IMR-90 (cell line): ENCODE measurements at regions not wholly inside any gene's neighbourhood (a gene's known extent, or its start where the extent isn't known, plus 50 kb on each side); places are given as distances from the start of the nearest gene placed in this dataset.

Source experiments
- ATAC-seq: fragments of 200-7000 bp; cut with Tn5 transposase; 2 replicates; pipeline ENCODE4 v1.9.1; 2020; ENCODE audit warnings: low read depth, mild to moderate bottlenecking, moderate library complexity
- BruUV-seq: library from RNA; stranded (reverse); fragments of 400-500 nt; replicated peaks from 2 replicates; lab custom pipeline; 2021; lab: Mats Ljungman, UMichigan
- CTCF ChIA-PET: fragments of 300-600 bp; formaldehyde crosslinking; extraction: SDS; loops from one replicate; lab custom pipeline; 2021; ENCODE audit warnings: antibody characterized with exemption; lab: Yijun Ruan, JAX
- POLR2A ChIA-PET: fragments of 300-600 bp; sonication (Branson Sonifier 250); formaldehyde crosslinking; loops from one replicate; lab custom pipeline; 2022; ENCODE audit warnings: antibody characterized with exemption; ENCODE audit not compliant: unreplicated experiment; lab: Charles Lee
- DNase-seq: peaks from one replicate; pipeline ENCODE4 v3.0.0; 2013
- H2AFZ ChIP-seq: replicated peaks from 2 replicates; pipeline ENCODE3; 2013; ENCODE audit warnings: low read length, mild to moderate bottlenecking; ENCODE audit not compliant: poor library complexity
- H2AK5ac ChIP-seq: 2 replicates; pipeline ENCODE4 v1.6.1; 2013; ENCODE audit warnings: low read depth, low read length, inconsistent platforms
- H2AK9ac ChIP-seq: replicated peaks from 2 replicates; pipeline ENCODE3; 2013; ENCODE audit warnings: mild to moderate bottlenecking, low read depth, low read length, moderate library complexity; ENCODE audit not compliant: poor library complexity
- H2BK120ac ChIP-seq: 2 replicates; pipeline ENCODE4 v1.6.1; 2013; ENCODE audit warnings: low read depth, low read length, inconsistent platforms
- H2BK15ac ChIP-seq: 3 replicates; pipeline ENCODE4 v1.6.1; 2013; ENCODE audit warnings: low read depth, low read length, inconsistent platforms
- H2BK20ac ChIP-seq: 2 replicates; pipeline ENCODE4 v1.6.1; 2013; ENCODE audit warnings: low read depth, mild to moderate bottlenecking, inconsistent platforms, low read length, moderate library complexity
- H2BK5ac ChIP-seq: 2 replicates; pipeline ENCODE4 v1.6.1; 2013; ENCODE audit warnings: mild to moderate bottlenecking, low read depth, low read length, inconsistent platforms; ENCODE audit not compliant: poor library complexity, severe bottlenecking
- H3K14ac ChIP-seq: replicated peaks from 2 replicates; pipeline ENCODE4 v1.6.1; 2013; ENCODE audit warnings: low read depth, low read length, inconsistent platforms
- H3K18ac ChIP-seq: 2 replicates; pipeline ENCODE4 v1.6.1; 2013; ENCODE audit warnings: low read depth, low read length, control low read depth
- H3K23ac ChIP-seq: 2 replicates; pipeline ENCODE4 v1.6.1; 2013; ENCODE audit warnings: low read depth, low read length, inconsistent platforms
- H3K27ac ChIP-seq: 2 replicates; pipeline ENCODE4 v1.5.1; 2013; ENCODE audit warnings: mild to moderate bottlenecking, control low read depth, low read length; ENCODE audit not compliant: insufficient read depth
- H3K27me3 ChIP-seq: 2 replicates; pipeline ENCODE4 v1.6.1; 2013; ENCODE audit warnings: low read length; ENCODE audit not compliant: control insufficient read depth, insufficient read depth
- H3K36me3 ChIP-seq: 2 replicates; pipeline ENCODE4 v1.6.1; 2013; ENCODE audit warnings: low read length, mixed read lengths; ENCODE audit not compliant: control insufficient read depth, insufficient read depth
- H3K4ac ChIP-seq: 2 replicates; pipeline ENCODE4 v1.6.1; 2013; ENCODE audit warnings: low read depth, low read length, inconsistent platforms
- H3K4me1 ChIP-seq: 2 replicates; pipeline ENCODE4 v1.6.1; 2013; ENCODE audit warnings: low read length, mixed read lengths; ENCODE audit not compliant: control insufficient read depth, insufficient read depth
- H3K4me2 ChIP-seq: 2 replicates; pipeline ENCODE4 v1.6.1; 2013; ENCODE audit warnings: low read depth, mild to moderate bottlenecking, control low read depth, low read length, moderate library complexity
- H3K4me3 ChIP-seq: 2 replicates; pipeline ENCODE4 v1.5.1; 2013; ENCODE audit warnings: low read depth, mild to moderate bottlenecking, control low read depth, low read length, moderate library complexity; ENCODE audit not compliant: insufficient read depth
- H3K56ac ChIP-seq: 2 replicates; pipeline ENCODE4 v1.6.1; 2013; ENCODE audit warnings: low read length, inconsistent platforms; ENCODE audit not compliant: insufficient read depth; ENCODE audit errors: extremely low read depth
- H3K79me1 ChIP-seq, 2 experiments: 2 replicates each; pipeline ENCODE4 v1.6.1; 2013; ENCODE audit warnings: low read length in 2 of 2, inconsistent platforms in 1 of 2, low read depth in 1 of 2
- H3K9ac ChIP-seq: 2 replicates; pipeline ENCODE4 v1.6.1; 2013; ENCODE audit warnings: low read depth, low read length, control low read depth
- H3K9me1 ChIP-seq: 2 replicates; pipeline ENCODE4 v1.6.1; 2013; ENCODE audit warnings: low read length, inconsistent platforms; ENCODE audit not compliant: insufficient read depth
- H3K9me3 ChIP-seq: 2 replicates; pipeline ENCODE4 v1.6.1; 2013; ENCODE audit warnings: low read length; ENCODE audit not compliant: control insufficient read depth, insufficient read depth
- H4K20me1 ChIP-seq: 2 replicates; pipeline ENCODE4 v1.6.1; 2013; ENCODE audit warnings: low read length, inconsistent platforms; ENCODE audit not compliant: insufficient read depth
- H4K5ac ChIP-seq: 2 replicates; pipeline ENCODE4 v1.6.1; 2013; ENCODE audit warnings: mild to moderate bottlenecking, low read depth, low read length, control low read depth
- H4K8ac ChIP-seq, 2 experiments: 2 replicates each; pipeline ENCODE4 v1.6.1; 2013; ENCODE audit warnings: low read depth in 2 of 2, low read length in 2 of 2, control low read depth in 1 of 2, inconsistent platforms in 1 of 2
- H4K91ac ChIP-seq: 2 replicates; pipeline ENCODE4 v1.6.1; 2013; ENCODE audit warnings: low read depth, low read length, inconsistent platforms; ENCODE audit not compliant: insufficient read depth
- BHLHE40 ChIP-seq: fragments of 150-350 bp; IDR thresholded peaks from 2 replicates; pipeline ENCODE4 v1.6.1; 2016; ENCODE audit warnings: mild to moderate bottlenecking, low read depth, low read length
- CEBPB ChIP-seq: IDR thresholded peaks from 2 replicates; pipeline ENCODE4 v1.6.1; 2012; ENCODE audit warnings: low read depth, low read length, improper control_type of control experiment
- CHD1 ChIP-seq: IDR thresholded peaks from 2 replicates; pipeline ENCODE4 v1.6.1; 2012; ENCODE audit warnings: low read depth, low read length, improper control_type of control experiment
- ELK1 ChIP-seq: fragments of 150-350 bp; IDR thresholded peaks from 2 replicates; pipeline ENCODE4 v1.6.1; 2016; ENCODE audit warnings: low read depth, mild to moderate bottlenecking, low read length, moderate library complexity, borderline replicate concordance
- FOS ChIP-seq: fragments of 150-350 bp; IDR thresholded peaks from 2 replicates; pipeline ENCODE4 v1.6.1; 2016; ENCODE audit warnings: low read depth, low read length
- MAFK ChIP-seq: IDR thresholded peaks from 2 replicates; pipeline ENCODE4 v1.6.1; 2012; ENCODE audit warnings: low read depth, low read length, improper control_type of control experiment
- MAZ ChIP-seq: IDR thresholded peaks from 2 replicates; pipeline ENCODE4 v1.6.1; 2012; ENCODE audit warnings: low read depth, mild to moderate bottlenecking, low read length, improper control_type of control experiment, moderate library complexity, borderline replicate concordance
- MXI1 ChIP-seq: IDR thresholded peaks from 2 replicates; pipeline ENCODE4 v1.6.1; 2012; ENCODE audit warnings: low read depth, mild to moderate bottlenecking, low read length, moderate library complexity, borderline replicate concordance
- NFE2L2 ChIP-seq: fragments of 150-350 bp; IDR thresholded peaks from 2 replicates; pipeline ENCODE4 v1.6.1; 2016; ENCODE audit warnings: low read depth, mild to moderate bottlenecking, low read length
- POLR2A ChIP-seq: IDR thresholded peaks from 2 replicates; pipeline ENCODE4 v1.6.1; 2012; ENCODE audit warnings: mild to moderate bottlenecking, low read depth, low read length
- RAD21 ChIP-seq: IDR thresholded peaks from 2 replicates; pipeline ENCODE4 v1.6.1; 2012; ENCODE audit warnings: low read length, improper control_type of control experiment
- RCOR1 ChIP-seq: IDR thresholded peaks from 2 replicates; pipeline ENCODE4 v1.6.1; 2012; ENCODE audit warnings: mild to moderate bottlenecking, low read length, improper control_type of control experiment; ENCODE audit not compliant: insufficient replicate concordance
- RFX5 ChIP-seq: IDR thresholded peaks from 2 replicates; pipeline ENCODE4 v1.8.0; 2012; ENCODE audit warnings: low read depth, mild to moderate bottlenecking, low read length, moderate library complexity
- SMC3 ChIP-seq: fragments of 150-350 bp; IDR thresholded peaks from 2 replicates; pipeline ENCODE4 v1.6.1; 2016; ENCODE audit warnings: low read depth, mild to moderate bottlenecking, antibody characterized with exemption, low read length, moderate library complexity
- USF2 ChIP-seq: fragments of 150-350 bp; IDR thresholded peaks from 2 replicates; pipeline ENCODE4 v1.6.1; 2017; ENCODE audit warnings: mild to moderate bottlenecking, antibody characterized with exemption, low read length, low read depth
- WGBS, 2 experiments: methylation state at CpG; one replicate each; pipeline versions ENCODE4 v1.1.5 to v1.1.7; 2013; ENCODE audit warnings: missing lambda C conversion rate in 2 of 2; ENCODE audit not compliant: insufficient read length in 1 of 2; ENCODE audit errors: extremely low coverage in 2 of 2; 5-methylcytosine and 5-hydroxymethylcytosine counted together
- dilution Hi-C: fragments of 300-500 bp; cut with HindIII; formaldehyde crosslinking; loops from one replicate; pipeline ENCODE4 v1.14.3; 2018; ENCODE audit warnings: low sequenced_read_pairs; ENCODE audit not compliant: unreplicated experiment
- in situ Hi-C: fragments of 300-500 bp; cut with MboI; formaldehyde crosslinking; loops from 3 replicates; pipeline ENCODE4 v1.14.3; 2019; ENCODE audit warnings: low sequenced_read_pairs, inconsistent platforms, mixed read lengths
- intact Hi-C: fragments of 100-400 bp; cut with micrococcal nuclease; formaldehyde crosslinking; loops from 2 replicates; pipeline ENCODE4 v1.10.0; 2022

GRCh38 chr1:29671446-29672356 lies 435.4 kb downstream of the PTPRU start (continued):
- TF ChIP-seq RCOR1 = no peak

DNA sequence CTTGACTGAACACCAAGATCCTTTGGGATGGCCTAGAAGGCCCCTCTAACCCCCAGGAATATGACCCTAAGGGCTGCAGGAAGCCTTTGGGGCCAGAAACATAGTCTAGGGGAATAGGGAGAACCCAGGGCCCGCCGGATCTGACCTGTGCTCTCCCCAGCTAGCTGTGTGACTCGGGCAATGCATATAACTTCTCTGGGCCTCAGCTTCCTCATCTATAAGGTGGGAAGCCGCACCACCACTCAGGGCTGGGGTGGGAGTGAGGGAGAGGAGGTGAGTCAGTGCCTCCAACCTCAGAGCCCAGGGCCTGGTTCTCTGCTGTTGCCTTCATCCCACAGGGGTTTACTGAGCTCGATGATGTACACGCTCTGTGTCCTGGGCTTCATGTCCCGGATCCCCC lies 434.4 kb downstream of the PTPRU start:
- H3K4me2 ChIP-seq = no peak overlapping the region
- no peaks in the 10 kb centered on the region for H3K79me1 ChIP-seq
- dilution Hi-C loops = no loop called here
- no peak for ATAC-seq
- H3K4ac ChIP-seq = no peak overlapping the region
- no peaks in the 10 kb centered on the region for H3K9me3 ChIP-seq
- ChIA-PET CTCF (no interaction called here), POLR2A (no interaction called here)
- H3K27ac ChIP-seq = no peak overlapping the region
- no peak overlapping the region for H3K56ac ChIP-seq
- H3K18ac ChIP-seq = no peak overlapping the region
- H2BK5ac ChIP-seq = no peak overlapping the region
- no peak overlapping the region for H2AFZ ChIP-seq
- no peak overlapping the region for H3K4me3 ChIP-seq
- no peak overlapping the region for H2BK15ac ChIP-seq
- H2AK5ac ChIP-seq = no peak overlapping the region
- H2BK120ac ChIP-seq = no peak overlapping the region
- no peak overlapping the region for H4K5ac ChIP-seq
- H3K14ac ChIP-seq = no peak overlapping the region
- H3K27me3 ChIP-seq = no peaks in the 10 kb centered on the region; the same call in none of the 2 replicates
- in situ Hi-C loops = no loop called here
- H3K4me1 ChIP-seq = no peaks in the 10 kb centered on the region
- H4K20me1 ChIP-seq = no peaks in the 10 kb centered on the region
- H2AK9ac ChIP-seq = no peak overlapping the region
- no peaks in the 10 kb centered on the region for H3K36me3 ChIP-seq
- no peak overlapping the region for H3K9ac ChIP-seq
- intact Hi-C loops = no loop called here
- no peak overlapping the region for H4K91ac ChIP-seq
- BruUV-seq = no TSS peak
- H3K23ac ChIP-seq = no peak overlapping the region
- H2BK20ac ChIP-seq = no peak overlapping the region
- DNase-seq = no peak
- no peaks in the 10 kb centered on the region for H3K9me1 ChIP-seq
- 60% methylated on average over 3 of the region's 7 CpGs; no CpG with 5 or more reads in 1 of the 2 experiments for WGBS, 2 experiments
- no peak overlapping the region for H4K8ac ChIP-seq
- TF ChIP-seq BHLHE40 (no peak), MXI1 (no peak), MAFK (no peak), RCOR1 (no peak), CEBPB (no peak), RFX5 (no peak), NFE2L2 (no peak), CHD1 (no peak), RAD21 (no peak), USF2 (no peak), SMC3 (no peak), FOS (no peak), ELK1 (no peak), POLR2A (no peak), MAZ (no peak)
